Prostate gland (tissue), 2 donors: ENCODE measurements at regions not wholly inside any gene's neighbourhood (a gene's known extent, or its start where the extent isn't known, plus 50 kb on each side); places are given as distances from the start of the nearest gene placed in this dataset.

Experiments
- DNase-seq: peaks from one replicate; pipeline ENCODE4 v3.0.0-alpha.2; 2019; ENCODE audit warnings: low spot score
- H3K27ac ChIP-seq, 2 donors: fragments of 200-600 bp; sonication (generic); 2 replicates each; pipeline ENCODE4 v1.5.1; 2017 to 2019
- H3K27me3 ChIP-seq: fragments of 200-600 bp; sonication (generic); replicated peaks from 2 replicates; pipeline ENCODE4 v1.5.1; 2019; ENCODE audit not compliant: insufficient read depth
- H3K36me3 ChIP-seq, 2 donors: fragments of 200-600 bp; sonication (generic); 1 replicate in 1 of 2; 2 replicates in 1 of 2; pipeline versions ENCODE4 v1.5.1 to v1.8.1; 2017 to 2019
- H3K4me1 ChIP-seq: fragments of 200-600 bp; sonication (generic); replicated peaks from 2 replicates; pipeline ENCODE4 v1.5.1; 2019
- H3K4me3 ChIP-seq, 2 donors: fragments of 200-600 bp; sonication (generic); 2 replicates each; pipeline ENCODE4 v1.5.1; 2017 to 2019
- H3K9me3 ChIP-seq: fragments of 200-600 bp; sonication (generic); 2 replicates; pipeline ENCODE4 v1.5.1; 2017
- POLR2A ChIP-seq: fragments of 450-650 bp; IDR thresholded peaks from one replicate; pipeline ENCODE4 v1.6.1; 2016; ENCODE audit warnings: antibody characterized with exemption, mild to moderate bottlenecking
- POLR2AphosphoS5 ChIP-seq: sonication (generic); formaldehyde crosslinking; IDR thresholded peaks from one replicate; pipeline ENCODE4 v1.6.1; 2017; ENCODE audit warnings: antibody characterized with exemption
- WGBS: methylation state at CpG from one replicate; pipeline ENCODE4 v1.1.5; 2018; 5-methylcytosine and 5-hydroxymethylcytosine counted together
- intact Hi-C: fragments of 100-400 bp; cut with DNase I; formaldehyde crosslinking; loops from one replicate; pipeline ENCODE4 v1.14.2; 2022
- TF ChIP-seq, protein P1 (sequence below), 4 experiments: fragments of 200-600 bp in 2 of 4; fragments of 450-650 bp in 2 of 4; sonication (generic) in 2 of 4; IDR thresholded peaks; 1 replicate in 3 of 4; 2 replicates in 1 of 4; pipeline ENCODE4 v1.5.1; 2016 to 2019; ENCODE audit warnings: antibody characterized with exemption in 4 of 4, mild to moderate bottlenecking in 2 of 4, moderate library complexity in 2 of 4

DNA sequence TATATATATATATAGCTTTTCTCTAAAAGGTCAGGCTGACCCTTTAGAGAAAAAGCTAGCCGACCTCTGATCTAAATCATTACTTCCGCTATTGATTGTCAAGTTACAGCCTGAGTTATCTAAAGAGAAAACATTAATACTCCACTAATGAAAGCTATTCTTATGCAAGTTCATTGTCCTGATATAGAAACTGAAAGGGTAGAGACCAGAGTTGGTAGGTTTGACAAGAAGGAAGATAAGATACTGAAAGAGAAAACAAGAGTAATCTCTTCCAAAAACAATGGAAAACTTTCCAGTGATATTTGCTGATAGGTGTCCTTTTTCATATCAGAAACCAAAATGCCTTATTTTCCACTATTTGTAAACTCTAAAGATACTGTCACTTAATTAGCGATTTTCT is 62.8 kb upstream of the SLC39A10 start:
- no peak for DNase-seq
- H3K27ac ChIP-seq, result peak overlapping the region in 1 of 2 donors; percentile 45
- no peak overlapping the region for H3K4me3 ChIP-seq
- H3K9me3 ChIP-seq, result no peaks in the 10 kb centered on the region
- 77% methylated on average over 3 of the region's 3 CpGs for WGBS
- TF ChIP-seq, protein P1, sequence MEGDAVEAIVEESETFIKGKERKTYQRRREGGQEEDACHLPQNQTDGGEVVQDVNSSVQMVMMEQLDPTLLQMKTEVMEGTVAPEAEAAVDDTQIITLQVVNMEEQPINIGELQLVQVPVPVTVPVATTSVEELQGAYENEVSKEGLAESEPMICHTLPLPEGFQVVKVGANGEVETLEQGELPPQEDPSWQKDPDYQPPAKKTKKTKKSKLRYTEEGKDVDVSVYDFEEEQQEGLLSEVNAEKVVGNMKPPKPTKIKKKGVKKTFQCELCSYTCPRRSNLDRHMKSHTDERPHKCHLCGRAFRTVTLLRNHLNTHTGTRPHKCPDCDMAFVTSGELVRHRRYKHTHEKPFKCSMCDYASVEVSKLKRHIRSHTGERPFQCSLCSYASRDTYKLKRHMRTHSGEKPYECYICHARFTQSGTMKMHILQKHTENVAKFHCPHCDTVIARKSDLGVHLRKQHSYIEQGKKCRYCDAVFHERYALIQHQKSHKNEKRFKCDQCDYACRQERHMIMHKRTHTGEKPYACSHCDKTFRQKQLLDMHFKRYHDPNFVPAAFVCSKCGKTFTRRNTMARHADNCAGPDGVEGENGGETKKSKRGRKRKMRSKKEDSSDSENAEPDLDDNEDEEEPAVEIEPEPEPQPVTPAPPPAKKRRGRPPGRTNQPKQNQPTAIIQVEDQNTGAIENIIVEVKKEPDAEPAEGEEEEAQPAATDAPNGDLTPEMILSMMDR (IDR thresholded peaks at IDR 0.05), result no peak
- TF ChIP-seq POLR2AphosphoS5 (no peak), POLR2A (no peak)
- H3K4me1 ChIP-seq, result peaks cover 2% of the 10 kb centered on the region
- H3K27me3 ChIP-seq, result no peaks in the 10 kb centered on the region
- H3K36me3 ChIP-seq, result no peaks in the 10 kb centered on the region
- intact Hi-C loops, result no loop called here

DNA sequence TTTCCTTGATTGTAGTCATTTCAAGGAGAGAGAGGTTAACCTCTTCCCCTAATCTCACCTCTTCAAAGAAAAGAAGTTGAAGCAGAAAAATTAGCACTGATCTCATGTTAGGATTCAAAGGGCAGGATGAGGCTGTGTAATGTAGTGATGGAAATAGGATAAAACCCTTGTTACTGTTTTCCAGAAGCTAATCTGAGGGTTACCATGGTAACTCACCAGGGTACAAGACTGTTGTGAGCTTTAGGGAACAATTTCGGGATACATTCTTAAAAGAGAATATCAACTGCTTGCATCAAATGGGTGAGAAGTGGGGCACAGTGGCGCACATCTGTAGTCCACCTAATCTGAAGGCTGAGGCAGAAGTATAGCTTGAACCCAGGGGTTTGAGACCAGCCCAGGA is 64.9 kb upstream of the SLC39A10 start:
- intact Hi-C loops, result no loop called here
- H3K4me1 ChIP-seq, result peaks cover 2% of the 10 kb centered on the region
- H3K9me3 ChIP-seq, result no peaks in the 10 kb centered on the region
- no peak overlapping the region for H3K4me3 ChIP-seq
- TF ChIP-seq, protein P1 (IDR thresholded peaks at IDR 0.05), result no peak
- TF ChIP-seq POLR2A, result no peak
- no peak for TF ChIP-seq POLR2AphosphoS5
- DNase-seq, result no peak
- WGBS, result 89% methylated on average over 2 of the region's 2 CpGs
- H3K36me3 ChIP-seq, result no peaks in the 10 kb centered on the region
- H3K27ac ChIP-seq, result no peak overlapping the region
- no peaks in the 10 kb centered on the region for H3K27me3 ChIP-seq

DNA sequence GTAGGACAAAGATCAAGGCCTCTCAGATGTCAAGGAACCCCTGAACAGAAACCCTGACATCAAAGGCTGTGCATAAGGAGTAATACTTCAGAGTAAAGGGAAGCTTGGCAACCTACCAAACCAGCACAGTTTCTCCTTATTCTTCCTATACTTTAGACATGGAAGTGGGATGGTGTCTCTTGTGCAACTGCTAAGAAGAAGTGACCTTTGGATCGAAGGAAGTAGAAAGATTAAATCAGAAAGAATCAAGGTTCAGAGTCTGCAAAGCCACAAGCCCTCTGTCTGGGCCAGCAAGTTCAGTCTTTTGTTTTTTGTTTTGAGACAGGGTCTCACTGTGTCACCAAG is 66.2 kb upstream of the SLC39A10 start:
- peaks cover 2% of the 10 kb centered on the region for H3K4me1 ChIP-seq
- TF ChIP-seq, protein P1 (IDR thresholded peaks at IDR 0.05), result no peak
- TF ChIP-seq POLR2AphosphoS5 (no peak), POLR2A (no peak)

DNA sequence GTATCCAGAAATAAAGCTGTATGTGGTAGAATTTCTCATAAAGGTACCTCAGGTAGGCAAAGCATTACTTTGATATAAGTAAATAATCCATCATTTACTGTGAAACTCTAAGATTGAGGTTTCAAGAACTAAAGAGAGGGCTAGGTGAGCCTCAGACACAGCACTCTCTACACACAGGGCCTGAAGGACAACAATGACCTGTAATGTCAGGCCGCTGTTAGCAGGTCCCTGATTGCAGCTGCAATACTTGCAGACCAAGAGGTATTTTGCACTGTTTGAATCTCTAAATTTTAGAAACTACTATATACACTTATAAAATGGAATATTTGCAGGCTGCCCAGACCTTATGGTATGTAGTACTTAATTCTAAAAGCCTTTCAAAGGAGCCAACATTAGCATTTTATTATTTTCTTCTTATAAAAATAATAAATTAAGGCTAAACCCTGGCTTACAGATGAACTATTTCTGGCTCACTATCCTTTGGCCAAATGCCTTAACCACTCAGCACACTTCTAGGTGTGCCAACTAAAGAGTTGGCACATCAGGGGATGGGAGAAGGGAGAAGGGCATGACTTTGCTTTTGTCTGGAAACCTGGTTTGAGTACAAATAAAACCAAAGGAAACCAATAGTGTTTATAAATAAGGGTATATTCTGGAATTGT is 66.7 kb upstream of the SLC39A10 start:
- WGBS, result 56% methylated on average over 1 of the region's 1 CpG
- intact Hi-C loops, result no loop called here
- DNase-seq, result no peak
- no peaks in the 10 kb centered on the region for H3K27me3 ChIP-seq
- H3K4me1 ChIP-seq, result peaks cover 2% of the 10 kb centered on the region
- no peaks in the 10 kb centered on the region for H3K9me3 ChIP-seq
- H3K36me3 ChIP-seq, result no peaks in the 10 kb centered on the region
- TF ChIP-seq, protein P1 (IDR thresholded peaks at IDR 0.05), result no peak
- TF ChIP-seq POLR2AphosphoS5, result no peak
- TF ChIP-seq POLR2A, result no peak
- H3K4me3 ChIP-seq, result no peak overlapping the region
- no peak overlapping the region for H3K27ac ChIP-seq

More for the DNA sequence above, 66.2 kb upstream of the SLC39A10 start:
- no peak for DNase-seq
- Histone ChIP-seq H3K27ac (no peak overlapping the region), H3K36me3 (no peaks in the 10 kb centered on the region), H3K4me3 (no peak overlapping the region), H3K9me3 (no peaks in the 10 kb centered on the region), H3K27me3 (no peaks in the 10 kb centered on the region)
- WGBS, result 54% methylated on average over 1 of the region's 1 CpG
- intact Hi-C loops, result no loop called here

DNA sequence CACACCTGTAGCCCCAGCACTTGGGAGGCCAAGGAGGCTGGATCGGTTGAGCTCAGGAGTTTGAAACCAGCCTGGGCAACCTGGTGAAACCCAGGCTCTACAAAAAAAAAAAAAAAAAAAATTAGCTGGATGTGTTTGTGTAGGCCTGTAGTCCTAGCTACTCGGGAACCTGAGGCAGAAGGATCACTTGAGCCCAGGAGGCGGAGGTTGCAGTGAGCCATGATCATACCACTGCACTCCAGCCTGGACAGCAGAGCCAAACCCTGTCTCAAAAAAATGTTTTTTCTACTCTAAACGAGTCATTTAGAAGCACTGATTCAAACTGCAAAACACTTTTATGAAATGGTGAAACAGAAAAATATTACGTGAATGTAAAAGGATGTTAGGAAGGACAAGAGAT is 69.1 kb upstream of the SLC39A10 start:
- no peak overlapping the region for H3K27ac ChIP-seq
- intact Hi-C loops, result no loop called here
- no peaks in the 10 kb centered on the region for H3K36me3 ChIP-seq
- no peaks in the 10 kb centered on the region for H3K9me3 ChIP-seq
- H3K4me3 ChIP-seq, result no peak overlapping the region
- no peak for DNase-seq
- 86% methylated on average over 5 of the region's 5 CpGs for WGBS
- H3K27me3 ChIP-seq, result no peaks in the 10 kb centered on the region
- TF ChIP-seq, protein P1 (IDR thresholded peaks at IDR 0.05), result no peak
- TF ChIP-seq POLR2A (no peak), POLR2AphosphoS5 (no peak)
- no peaks in the 10 kb centered on the region for H3K4me1 ChIP-seq
